HEK293T (cell line): ENCODE measurements at regions not wholly inside any gene's neighbourhood (a gene's known extent, or its start where the extent isn't known, plus 50 kb on each side); places are given as distances from the start of the nearest gene placed in this dataset.
"Not testable (repeated sequence)": the region's sequence is repeated elsewhere in the genome, so short reads cannot be mapped to it uniquely, and the experiment has no call there.

Experiments used
- ARNT ChIP-seq: fragments of 450-650 bp; IDR thresholded peaks from 2 replicates; pipeline ENCODE4 v1.6.1; 2017; ENCODE audit warnings: mild to moderate bottlenecking
- FOXA1 ChIP-seq: fragments of 450-650 bp; IDR thresholded peaks from 2 replicates; pipeline ENCODE4 v1.6.1; 2016; ENCODE audit warnings: mild to moderate bottlenecking
- FOXK2 ChIP-seq: fragments of 450-650 bp; IDR thresholded peaks from 2 replicates; pipeline ENCODE4 v1.6.1; 2016; ENCODE audit warnings: mild to moderate bottlenecking
- FOXM1 ChIP-seq: fragments of 450-650 bp; IDR thresholded peaks from 2 replicates; pipeline ENCODE4 v1.6.1; 2017; ENCODE audit warnings: mild to moderate bottlenecking, borderline replicate concordance
- L3MBTL2 ChIP-seq: fragments of 450-650 bp; conservative IDR thresholded peaks from 2 replicates; pipeline ENCODE4 v1.6.1; 2016; ENCODE audit warnings: mild to moderate bottlenecking
- NFRKB ChIP-seq: fragments of 450-650 bp; IDR thresholded peaks from 2 replicates; pipeline ENCODE4 v1.6.1; 2016; ENCODE audit warnings: mild to moderate bottlenecking, moderate library complexity
- SP1 ChIP-seq: fragments of 450-650 bp; IDR thresholded peaks from 2 replicates; pipeline ENCODE4 v1.6.1; 2017
- SUZ12 ChIP-seq: fragments of 450-650 bp; IDR thresholded peaks from 2 replicates; pipeline ENCODE4 v1.6.1; 2016; ENCODE audit warnings: mild to moderate bottlenecking
- TARDBP ChIP-seq: fragments of 450-650 bp; IDR thresholded peaks from 2 replicates; pipeline ENCODE4 v1.6.1; 2016

- TF ChIP-seq FOXM1, FOXA1, SUZ12, TARDBP, SP1, L3MBTL2, ARNT, NFRKB, FOXK2: not testable (repeated sequence)
Observed at GRCh38 chr4:189630913-189631567, 309.6 kb upstream of the FRG1 start.
